Dermis microvascular lymphatic vessel endothelial cell (primary cell): ENCODE measurements at regions not wholly inside any gene's neighbourhood (a gene's known extent, or its start where the extent isn't known, plus 50 kb on each side); places are given as distances from the start of the nearest gene placed in this dataset.
"Not testable (repeated sequence)": the region's sequence is repeated elsewhere in the genome, so short reads cannot be mapped to it uniquely, and the experiment has no call there.

Experiments
- DNase-seq, 2 donors: peaks; one replicate each; pipeline versions ENCODE4 v3.0.0 to v3.0.0-alpha.2; 2010; ENCODE audit warnings: low read depth in 2 of 2

- DNase-seq = not testable (repeated sequence)
Observed at GRCh38 chr13:22881721-22882608, 298.8 kb upstream of the SGCG start.

DNA sequence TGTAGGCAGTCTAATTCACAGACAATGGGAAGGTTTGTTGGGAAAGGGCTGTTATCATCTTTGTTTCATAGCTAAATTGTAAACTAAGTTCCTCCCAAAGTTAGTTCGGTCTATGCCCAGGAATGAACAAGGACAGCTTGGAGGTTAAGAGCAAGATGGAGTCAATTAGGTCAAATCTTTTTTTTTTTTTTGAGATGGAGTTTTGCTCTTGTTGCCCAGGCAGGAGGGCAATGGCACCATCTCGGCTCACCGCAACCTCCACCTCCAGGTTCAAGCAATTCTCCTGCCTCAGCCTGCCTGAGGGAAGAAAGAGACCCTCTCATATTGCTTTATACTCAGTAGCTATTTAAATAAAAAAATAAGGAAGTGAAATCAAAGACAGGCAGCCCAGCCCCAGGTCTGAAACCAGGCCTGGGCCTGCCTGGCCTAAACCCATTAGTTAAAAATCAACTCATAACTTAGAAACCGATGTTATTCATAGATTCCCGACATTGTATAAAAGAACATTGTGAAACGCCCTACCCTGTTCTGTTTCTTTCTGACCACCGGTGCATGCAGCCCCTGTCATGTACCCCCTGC is 297.4 kb upstream of the SGCG start:
- no peak for DNase-seq

GRCh38 chr13:22883956-22884355 is 296.8 kb upstream of the SGCG start:
- DNase-seq = no peak

GRCh38 chr13:22886061-22886460 is 294.7 kb upstream of the SGCG start:
- DNase-seq = not testable (repeated sequence)

DNA sequence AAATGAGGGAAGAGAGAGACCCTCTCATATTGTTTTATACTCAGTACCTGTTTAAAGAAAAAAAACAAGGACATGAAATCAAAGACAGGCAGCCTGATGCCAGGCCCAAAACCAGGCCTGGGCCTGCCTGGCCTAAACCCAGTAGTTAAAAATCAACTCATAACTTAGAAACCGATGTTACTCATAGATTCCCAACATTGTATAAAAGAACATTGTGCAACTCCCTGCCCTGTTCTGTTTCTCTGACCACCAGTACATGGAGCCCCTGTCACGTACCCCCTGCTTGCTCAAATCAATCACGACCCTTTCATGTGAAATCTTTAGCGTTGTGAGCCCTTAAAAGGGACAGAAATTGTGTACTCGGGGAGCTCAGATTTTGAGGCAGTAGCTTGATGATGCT is 291.4 kb upstream of the SGCG start:
- not testable (repeated sequence) for DNase-seq

DNA sequence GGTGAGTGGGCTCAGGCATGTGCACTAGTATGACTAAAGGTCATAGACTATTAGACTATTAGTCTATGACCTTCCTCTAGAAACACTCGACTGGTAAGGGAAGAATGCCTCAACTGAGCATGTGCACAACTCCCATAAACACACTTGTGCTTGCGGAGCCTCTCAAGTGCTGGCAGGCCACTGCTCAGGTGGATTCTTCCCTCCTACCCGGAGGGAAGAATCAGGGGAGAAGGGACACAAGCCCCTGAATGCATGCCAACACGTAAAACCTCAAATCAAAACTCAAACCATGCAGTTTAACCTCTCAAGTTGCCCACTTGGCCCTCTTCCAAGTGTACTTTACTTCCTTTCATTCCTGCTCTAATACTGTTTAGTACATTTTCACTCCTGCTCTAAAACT is 287.6 kb upstream of the SGCG start:
- no peak for DNase-seq

DNA sequence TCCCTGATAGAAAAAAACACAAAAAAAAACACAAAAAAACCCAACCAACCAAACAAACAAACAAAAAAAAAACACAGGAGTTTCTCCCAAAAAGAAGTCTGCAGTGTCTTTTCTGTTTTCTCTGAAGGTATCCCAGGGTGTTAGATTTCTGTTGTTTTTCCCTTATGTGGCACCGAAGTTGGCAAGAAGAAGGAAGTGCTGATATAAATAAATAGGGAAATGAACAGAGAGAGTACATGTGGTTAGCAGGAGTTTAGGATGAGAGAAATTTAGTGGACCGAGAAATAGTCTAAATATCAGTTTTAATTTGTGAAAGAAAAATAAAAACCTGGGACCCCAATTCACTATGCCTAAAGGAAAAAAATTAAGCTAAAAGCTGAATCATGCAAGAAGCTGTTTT is 287.0 kb upstream of the SGCG start:
- no peak for DNase-seq

DNA sequence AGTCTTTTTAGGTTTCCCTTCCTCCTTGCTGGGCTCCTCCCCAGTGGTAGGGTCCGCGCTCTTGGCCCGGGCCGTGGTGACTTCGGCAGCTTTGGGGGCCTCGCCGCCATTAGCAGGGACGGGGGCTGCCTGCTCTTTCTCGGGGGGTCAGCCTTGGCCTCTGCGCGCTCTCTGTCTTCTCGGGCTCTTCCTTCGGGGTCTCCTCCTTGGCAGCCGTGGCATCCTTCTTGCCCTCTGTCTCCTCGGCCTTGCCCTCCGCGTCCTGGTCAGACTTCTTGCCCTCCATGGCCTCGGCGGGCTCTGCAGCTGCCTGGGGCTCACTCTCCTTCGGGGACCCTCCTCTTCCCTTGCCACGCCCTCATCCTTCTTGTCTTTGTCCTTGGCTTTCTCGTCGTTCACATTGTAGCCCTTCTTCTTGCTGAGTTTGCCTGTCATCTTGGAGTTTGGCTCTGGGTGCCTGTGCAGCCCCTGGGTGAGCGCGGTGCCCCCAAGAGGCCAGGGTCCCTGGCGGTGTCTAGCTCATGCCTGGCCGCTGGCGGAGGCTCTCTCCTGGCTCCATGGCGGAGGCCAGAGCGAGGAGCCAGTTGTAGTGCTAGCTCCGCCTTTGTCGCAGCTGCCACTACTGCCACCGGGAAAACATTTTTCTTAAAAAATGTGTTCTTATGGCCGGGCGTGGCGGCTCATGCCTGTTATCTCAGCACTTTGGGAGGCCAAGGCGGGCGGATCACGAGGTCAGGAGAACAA is 283.0 kb upstream of the SGCG start:
- DNase-seq = no peak

GRCh38 chr13:22900416-22900951 is 280.3 kb upstream of the SGCG start:
- not testable (repeated sequence) for DNase-seq

DNA sequence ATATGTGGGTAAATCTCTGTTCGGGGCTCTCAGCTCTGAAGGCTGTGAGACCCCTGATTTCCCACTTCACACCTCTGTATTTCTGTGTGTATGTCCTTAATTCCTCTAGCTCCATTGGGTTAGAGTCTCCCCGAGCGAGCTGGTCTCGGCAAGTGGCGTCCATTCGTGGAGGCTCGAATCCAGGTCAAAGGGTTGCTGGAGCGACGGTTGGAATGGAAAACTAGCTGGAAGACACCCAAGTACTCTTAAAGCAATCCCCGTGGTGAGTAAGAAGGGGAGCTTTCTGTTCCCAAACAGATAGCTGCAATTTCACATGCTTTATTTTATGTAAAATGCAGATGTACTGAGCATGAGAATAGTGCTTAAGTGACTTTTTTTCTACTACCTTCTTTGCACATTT is 277.5 kb upstream of the SGCG start:
- no peak for DNase-seq

GRCh38 chr13:22903925-22904324 is 276.9 kb upstream of the SGCG start:
- no peak for DNase-seq

GRCh38 chr13:22915442-22916082 is 265.2 kb upstream of the SGCG start:
- DNase-seq = no peak

GRCh38 chr13:22916276-22916675 is 264.5 kb upstream of the SGCG start:
- DNase-seq = not testable (repeated sequence)

- DNase-seq = no peak
Observed at GRCh38 chr13:22925881-22926747, 254.7 kb upstream of the SGCG start.

DNA sequence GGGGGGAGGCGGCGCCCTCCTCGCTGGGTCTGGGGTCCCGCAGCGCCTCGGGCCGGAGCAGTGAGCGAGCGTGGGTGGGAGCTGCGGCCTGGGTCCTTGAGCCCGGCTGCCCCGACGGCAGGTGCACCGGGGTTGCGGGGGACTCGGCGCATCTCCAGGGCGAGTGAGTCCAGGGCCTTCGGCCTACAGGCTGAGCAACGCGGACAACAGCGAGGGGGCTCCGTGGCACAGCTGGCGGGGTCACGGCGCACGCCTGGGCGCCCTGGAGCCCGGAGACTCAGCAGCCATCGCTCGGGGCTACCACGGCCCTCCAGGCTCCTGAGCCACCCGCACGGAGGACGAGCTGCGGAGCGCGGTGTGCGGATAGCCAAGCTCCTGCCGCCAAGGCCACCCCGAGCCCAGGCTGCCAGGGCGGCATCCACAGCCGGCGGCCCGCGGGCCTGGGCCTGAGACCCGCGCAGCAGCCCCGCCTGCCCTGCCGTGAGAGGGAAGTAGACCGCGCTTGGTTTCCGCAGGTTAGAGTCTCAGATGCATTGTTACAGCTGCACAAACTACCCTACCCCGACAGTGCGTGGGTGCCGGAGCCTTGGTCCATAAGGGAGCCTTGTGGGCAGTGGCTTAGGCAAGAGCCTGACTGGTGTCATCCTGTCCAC is 253.9 kb upstream of the SGCG start:
- no peak for DNase-seq

DNA sequence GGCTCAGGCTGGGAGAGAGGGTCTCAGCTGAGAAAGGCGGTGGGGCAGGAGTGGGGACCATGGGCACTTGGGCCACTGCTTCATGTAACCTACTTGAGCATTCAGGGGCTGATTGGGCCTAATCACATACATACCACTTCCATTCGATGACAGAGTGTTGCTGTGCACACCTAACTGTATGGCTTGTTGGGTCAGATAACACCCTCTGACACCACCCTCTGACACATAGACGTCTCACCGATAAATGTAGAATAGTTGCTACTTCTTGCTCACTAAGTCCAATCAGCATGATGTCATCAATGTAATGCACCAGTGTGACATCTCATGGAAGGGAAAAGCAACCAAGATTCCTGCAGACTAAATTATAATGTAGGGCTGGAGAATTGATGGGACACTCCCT is 252.9 kb upstream of the SGCG start:
- DNase-seq = not testable (repeated sequence)

GRCh38 chr13:22929381-22930126 is 251.2 kb upstream of the SGCG start:
- no peak for DNase-seq

DNA sequence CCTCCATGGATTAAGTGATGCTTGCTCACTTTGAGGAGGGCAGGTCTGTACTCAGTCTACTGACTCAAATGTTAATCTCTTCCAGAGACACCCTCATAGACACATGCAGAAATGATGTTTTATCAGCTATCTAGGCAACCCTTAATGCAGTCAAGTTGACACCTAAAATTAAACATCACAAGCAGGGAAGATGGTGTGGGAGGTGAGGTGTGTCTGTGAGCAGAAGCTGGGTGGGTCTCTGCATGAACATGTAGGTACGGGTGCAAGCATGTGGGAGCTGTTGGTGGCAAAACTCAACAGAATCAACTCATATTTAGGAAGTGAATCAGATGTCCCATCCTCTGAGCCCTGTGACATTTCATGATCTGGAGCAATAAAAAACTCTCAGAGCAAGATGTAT is 249.2 kb upstream of the SGCG start:
- no peak for DNase-seq

DNA sequence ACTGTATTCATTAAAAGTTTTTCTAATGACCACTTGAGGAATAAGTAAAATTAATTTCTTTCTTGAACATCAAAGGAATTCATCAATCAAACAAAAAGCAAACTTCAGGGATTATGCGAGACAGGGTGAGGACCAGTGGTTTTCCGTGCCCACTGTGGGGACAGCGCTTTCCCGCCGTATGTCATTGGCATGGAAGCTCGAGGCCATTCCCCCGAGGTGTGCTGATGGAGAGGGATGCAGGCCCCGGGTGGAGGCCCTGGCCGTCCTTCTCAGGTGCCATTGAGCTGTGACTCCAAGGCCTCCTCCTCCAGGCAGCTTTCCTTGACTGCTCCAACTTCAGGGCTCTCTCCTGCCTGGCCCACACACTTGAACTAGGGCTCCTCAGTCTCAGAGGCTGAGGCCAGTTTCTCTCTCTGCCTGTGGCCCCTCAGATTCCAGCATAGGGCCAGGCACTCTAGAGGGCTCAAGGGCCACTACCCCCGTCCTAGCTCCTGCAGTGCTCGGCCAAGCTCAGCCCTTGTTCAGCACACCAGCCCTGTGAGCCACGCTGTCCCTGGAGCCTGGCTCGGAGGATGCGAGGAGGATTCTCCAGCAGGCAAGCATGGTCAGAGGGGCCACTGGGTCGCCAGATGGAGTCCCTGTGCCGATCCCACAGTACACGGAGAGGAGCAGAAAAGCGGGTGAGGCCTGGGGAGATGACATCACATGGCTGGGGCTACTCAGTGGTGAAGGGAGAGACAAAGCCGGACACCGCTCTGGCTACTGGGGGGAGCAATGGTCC is 248.0 kb upstream of the SGCG start:
- DNase-seq = not testable (repeated sequence)
